Colonic mucosa (tissue), 4 donors: ENCODE measurements at regions not wholly inside any gene's neighbourhood (a gene's known extent, or its start where the extent isn't known, plus 50 kb on each side); places are given as distances from the start of the nearest gene placed in this dataset.

Experiments
- DNase-seq: peaks from one replicate; pipeline ENCODE4 v3.0.0-alpha.2; 2020
- H3K27ac ChIP-seq: fragments of 200-600 bp; one replicate; pipeline ENCODE4 v1.8.0; 2021
- H3K27me3 ChIP-seq: fragments of 200-600 bp; one replicate; pipeline ENCODE4 v1.8.0; 2021
- H3K36me3 ChIP-seq: fragments of 200-600 bp; one replicate; pipeline ENCODE4 v1.8.0; 2021
- H3K4me1 ChIP-seq: fragments of 200-600 bp; one replicate; pipeline ENCODE4 v1.8.0; 2021; ENCODE audit warnings: mild to moderate bottlenecking
- H3K4me3 ChIP-seq: fragments of 200-600 bp; one replicate; pipeline ENCODE4 v1.8.0; 2021
- H3K9ac ChIP-seq, 2 donors: one replicate each; pipeline ENCODE4 v1.7.0; 2013; ENCODE audit warnings: control low read depth in 2 of 2, low read depth in 2 of 2, low read length in 2 of 2
- H3K9me3 ChIP-seq: fragments of 200-600 bp; one replicate; pipeline ENCODE4 v1.8.0; 2021
- intact Hi-C: fragments of 100-400 bp; cut with DNase I; formaldehyde crosslinking; loops from one replicate; pipeline ENCODE4 v1.14.1; 2022
- TF ChIP-seq, protein P1 (sequence below): fragments of 200-600 bp; IDR thresholded peaks from one replicate; pipeline ENCODE4 v1.8.0; 2022; ENCODE audit warnings: antibody characterized with exemption, mild to moderate bottlenecking
- donor health status: healthy.
- donor health status: DM: no; HTN: no; CAD: no.
- donor health status: DM: no; HTN: no; CAD: no.

DNA sequence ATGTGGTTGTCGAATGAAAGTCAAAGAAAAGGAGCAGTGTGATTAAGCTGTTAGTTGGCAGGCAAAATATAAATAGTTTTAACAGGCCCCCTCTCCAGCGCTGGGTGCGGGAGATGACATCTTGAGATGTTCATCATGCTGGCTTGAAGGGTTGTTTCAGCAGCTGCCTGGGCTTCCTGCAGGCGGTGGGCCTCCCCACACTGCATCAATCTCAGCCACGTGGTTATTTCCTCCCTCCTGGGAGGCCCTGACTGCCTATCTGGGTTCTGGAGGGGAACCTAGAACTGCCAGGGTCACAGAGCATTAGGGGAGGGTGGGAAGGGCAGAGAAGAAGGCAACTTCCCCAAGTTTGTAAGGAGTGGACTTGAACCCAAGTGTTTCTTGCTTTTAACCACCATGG lies 173.3 kb upstream of the SYT13 start:
- TF ChIP-seq, protein P1, sequence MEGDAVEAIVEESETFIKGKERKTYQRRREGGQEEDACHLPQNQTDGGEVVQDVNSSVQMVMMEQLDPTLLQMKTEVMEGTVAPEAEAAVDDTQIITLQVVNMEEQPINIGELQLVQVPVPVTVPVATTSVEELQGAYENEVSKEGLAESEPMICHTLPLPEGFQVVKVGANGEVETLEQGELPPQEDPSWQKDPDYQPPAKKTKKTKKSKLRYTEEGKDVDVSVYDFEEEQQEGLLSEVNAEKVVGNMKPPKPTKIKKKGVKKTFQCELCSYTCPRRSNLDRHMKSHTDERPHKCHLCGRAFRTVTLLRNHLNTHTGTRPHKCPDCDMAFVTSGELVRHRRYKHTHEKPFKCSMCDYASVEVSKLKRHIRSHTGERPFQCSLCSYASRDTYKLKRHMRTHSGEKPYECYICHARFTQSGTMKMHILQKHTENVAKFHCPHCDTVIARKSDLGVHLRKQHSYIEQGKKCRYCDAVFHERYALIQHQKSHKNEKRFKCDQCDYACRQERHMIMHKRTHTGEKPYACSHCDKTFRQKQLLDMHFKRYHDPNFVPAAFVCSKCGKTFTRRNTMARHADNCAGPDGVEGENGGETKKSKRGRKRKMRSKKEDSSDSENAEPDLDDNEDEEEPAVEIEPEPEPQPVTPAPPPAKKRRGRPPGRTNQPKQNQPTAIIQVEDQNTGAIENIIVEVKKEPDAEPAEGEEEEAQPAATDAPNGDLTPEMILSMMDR: no peak
- Histone ChIP-seq H3K9ac (no peak overlapping the region), H3K9me3 (no peaks in the 10 kb centered on the region), H3K4me3 (no peak overlapping the region), H3K27ac (no peak overlapping the region), H3K36me3 (no peaks in the 10 kb centered on the region), H3K27me3 (no peaks in the 10 kb centered on the region), H3K4me1 (no peaks in the 10 kb centered on the region)
- DNase-seq: no peak
- intact Hi-C loops: no loop called here

DNA sequence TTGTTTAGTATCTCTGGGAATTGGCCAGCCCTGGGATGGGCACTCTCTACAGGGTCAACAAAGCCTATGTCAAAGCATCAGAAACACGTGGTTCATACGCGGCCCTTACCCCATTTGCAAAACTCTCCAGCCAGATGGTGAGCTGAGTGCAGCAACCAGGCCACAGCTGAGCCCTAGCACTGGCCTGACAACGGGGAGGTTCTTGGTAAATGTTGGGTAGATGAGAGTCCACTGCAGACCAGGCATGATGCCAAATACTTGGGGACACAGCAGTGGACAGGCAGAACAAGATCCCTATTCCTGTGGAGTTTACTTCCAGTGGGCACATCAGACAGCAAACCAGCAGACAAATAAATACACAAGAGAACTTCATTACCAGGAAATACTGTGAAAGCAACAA lies 172.1 kb upstream of the SYT13 start:
- no peak overlapping the region for H3K27ac ChIP-seq
- no peaks in the 10 kb centered on the region for H3K36me3 ChIP-seq
- H3K27me3 ChIP-seq: no peaks in the 10 kb centered on the region
- no peak for DNase-seq
- H3K4me1 ChIP-seq: no peaks in the 10 kb centered on the region
- no peak overlapping the region for H3K4me3 ChIP-seq
- TF ChIP-seq, protein P1: no peak
- intact Hi-C loops: no loop called here
- H3K9me3 ChIP-seq: no peaks in the 10 kb centered on the region
- H3K9ac ChIP-seq: no peak overlapping the region

DNA sequence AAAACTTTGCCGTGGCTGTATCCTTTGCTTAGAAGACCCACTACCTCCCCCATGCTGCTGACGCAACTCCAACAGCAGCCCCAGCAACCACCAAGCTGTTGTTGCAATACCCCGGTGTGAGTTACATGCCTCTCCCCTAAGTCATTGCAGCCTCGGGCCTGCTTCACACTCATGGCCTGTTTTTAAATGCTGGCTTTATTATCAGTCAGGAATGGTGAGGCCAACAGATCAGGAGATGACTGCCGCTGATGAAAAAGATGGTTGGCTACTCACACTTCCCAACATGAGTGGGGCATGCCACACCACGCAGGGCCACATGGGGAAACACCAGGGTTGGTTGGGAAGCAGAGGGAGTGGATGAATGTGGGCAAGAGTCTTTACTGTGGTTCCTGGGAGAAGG lies 171.5 kb upstream of the SYT13 start:
- Histone ChIP-seq H3K27me3 (no peaks in the 10 kb centered on the region), H3K36me3 (no peaks in the 10 kb centered on the region), H3K27ac (no peak overlapping the region), H3K4me3 (no peak overlapping the region), H3K9me3 (no peaks in the 10 kb centered on the region), H3K9ac (no peak overlapping the region), H3K4me1 (no peaks in the 10 kb centered on the region)
- no peak for DNase-seq
- TF ChIP-seq, protein P1: no peak
- intact Hi-C loops: no loop called here

DNA sequence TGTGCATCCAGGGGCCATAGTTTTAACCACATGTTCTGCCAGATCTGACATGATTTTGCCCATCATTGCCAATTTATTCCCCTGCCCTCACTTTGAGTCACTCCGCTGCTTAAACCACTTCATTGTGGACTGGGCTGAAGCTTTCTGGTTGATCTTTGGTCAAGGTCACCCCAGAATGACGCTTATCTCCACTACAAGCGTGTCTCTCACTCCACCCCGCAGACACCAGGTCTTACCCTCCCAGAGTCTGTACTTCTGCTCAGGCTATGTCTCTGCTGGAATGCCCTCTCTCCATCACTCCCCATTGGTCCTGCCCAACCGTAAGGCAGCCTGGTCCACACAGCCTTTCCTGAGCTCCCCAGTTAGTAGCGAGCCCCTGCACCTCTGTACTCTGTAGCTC lies 170.5 kb upstream of the SYT13 start:
- no peaks in the 10 kb centered on the region for H3K4me1 ChIP-seq
- no peaks in the 10 kb centered on the region for H3K9me3 ChIP-seq
- no peaks in the 10 kb centered on the region for H3K27me3 ChIP-seq
- TF ChIP-seq, protein P1: no peak
- no peak for DNase-seq
- no peak overlapping the region for H3K9ac ChIP-seq
- H3K4me3 ChIP-seq: no peak overlapping the region
- H3K36me3 ChIP-seq: no peaks in the 10 kb centered on the region
- H3K27ac ChIP-seq: no peak overlapping the region
- intact Hi-C loops: no loop called here

DNA sequence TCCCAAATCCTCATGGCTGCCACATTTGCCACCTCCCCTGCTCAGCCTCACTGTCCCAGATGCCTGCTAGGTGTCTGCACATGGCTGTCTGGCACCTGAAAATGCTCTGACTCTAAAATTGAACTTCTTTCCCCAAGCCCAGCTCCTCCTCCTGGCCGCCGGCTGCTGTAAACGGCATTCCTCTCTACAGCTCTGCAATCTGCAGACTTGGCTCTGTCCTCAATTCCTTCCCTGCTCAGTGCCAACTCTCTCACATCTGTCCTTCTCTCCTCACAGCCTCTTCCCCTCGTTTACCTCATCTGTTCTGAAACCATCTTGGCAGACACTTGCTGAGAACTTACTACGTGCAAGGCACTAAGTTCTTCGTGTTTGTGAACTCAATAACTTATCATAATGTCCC lies 169.4 kb upstream of the SYT13 start:
- DNase-seq: no peak
- H3K27ac ChIP-seq: no peak overlapping the region
- no peaks in the 10 kb centered on the region for H3K36me3 ChIP-seq
- no peaks in the 10 kb centered on the region for H3K9me3 ChIP-seq
- H3K9ac ChIP-seq: no peak overlapping the region
- H3K4me1 ChIP-seq: no peaks in the 10 kb centered on the region
- intact Hi-C loops: no loop called here
- TF ChIP-seq, protein P1: no peak
- H3K4me3 ChIP-seq: no peak overlapping the region
- no peaks in the 10 kb centered on the region for H3K27me3 ChIP-seq

DNA sequence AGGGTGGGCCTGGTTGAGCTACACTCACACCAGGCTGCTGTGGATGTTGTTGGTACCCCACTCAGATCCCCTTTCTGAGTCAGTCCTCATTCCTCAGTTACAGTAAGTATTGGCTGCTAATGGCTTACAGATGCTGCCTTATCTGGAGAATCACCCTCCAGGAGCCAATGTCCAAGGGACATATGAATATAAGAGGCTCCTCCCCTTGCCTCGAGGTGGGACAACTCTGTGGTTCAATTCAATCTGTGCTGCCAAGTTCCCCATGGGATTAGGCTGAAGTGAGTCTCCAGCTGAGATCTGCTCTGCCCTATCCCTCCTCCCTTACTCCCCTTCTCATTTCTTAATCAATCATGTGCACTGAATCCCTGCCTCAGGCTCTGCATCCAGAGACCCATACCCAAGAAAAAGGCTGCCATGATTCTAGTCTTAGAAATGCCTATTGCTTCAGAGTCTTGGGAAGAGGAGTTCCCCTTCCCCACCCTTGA lies 168.8 kb upstream of the SYT13 start:
- no peak overlapping the region for H3K27ac ChIP-seq
- no peaks in the 10 kb centered on the region for H3K36me3 ChIP-seq
- H3K4me3 ChIP-seq: no peak overlapping the region
- TF ChIP-seq, protein P1: no peak
- H3K4me1 ChIP-seq: no peaks in the 10 kb centered on the region
- no peak overlapping the region for H3K9ac ChIP-seq
- no peak for DNase-seq
- intact Hi-C loops: no loop called here
- no peaks in the 10 kb centered on the region for H3K9me3 ChIP-seq
- H3K27me3 ChIP-seq: no peaks in the 10 kb centered on the region
